Karpas-422 (cell line): ENCODE measurements at regions not wholly inside any gene's neighbourhood (a gene's known extent, or its start where the extent isn't known, plus 50 kb on each side); places are given as distances from the start of the nearest gene placed in this dataset.
A peak's percentile ranks its signal among the peaks of the same experiment; 100 is the strongest.

Source experiments
- DNase-seq: peaks from one replicate; pipeline ENCODE4 v3.0.0-alpha.2; 2015
- H2AFZ ChIP-seq: fragments of 200-600 bp; sonication (generic); 2 replicates; pipeline ENCODE4 v1.6.1; 2014; ENCODE audit warnings: antibody characterized with exemption, low read length, mixed read lengths
- H3K27ac ChIP-seq: fragments of 200-600 bp; sonication (generic); 2 replicates; pipeline ENCODE4 v1.5.1; 2014; ENCODE audit warnings: mild to moderate bottlenecking, low read length, moderate library complexity
- H3K27me3 ChIP-seq: fragments of 200-600 bp; sonication (generic); 2 replicates; pipeline ENCODE4 v1.6.1; 2014; ENCODE audit warnings: low read length, mixed read lengths
- H3K36me3 ChIP-seq: fragments of 200-600 bp; sonication (generic); 2 replicates; pipeline ENCODE4 v1.6.1; 2014; ENCODE audit warnings: low read length, mixed read lengths; ENCODE audit not compliant: insufficient read depth
- H3K4me1 ChIP-seq: fragments of 200-600 bp; sonication (generic); 2 replicates; pipeline ENCODE4 v1.6.1; 2014; ENCODE audit warnings: mild to moderate bottlenecking, low read length, mixed read lengths
- H3K4me2 ChIP-seq: fragments of 200-600 bp; sonication (generic); 2 replicates; pipeline ENCODE4 v1.6.1; 2014; ENCODE audit warnings: low read length, low read depth, mild to moderate bottlenecking; ENCODE audit not compliant: poor library complexity, severe bottlenecking
- H3K4me3 ChIP-seq: fragments of 200-600 bp; sonication (generic); 2 replicates; pipeline ENCODE4 v1.5.1; 2014; ENCODE audit warnings: mild to moderate bottlenecking, antibody characterized with exemption, low read length, mixed read lengths
- H3K79me2 ChIP-seq: fragments of 200-600 bp; sonication (generic); 2 replicates; pipeline ENCODE4 v1.6.1; 2014; ENCODE audit warnings: mild to moderate bottlenecking, low read length, mixed read lengths
- H3K9ac ChIP-seq: fragments of 200-600 bp; sonication (generic); 2 replicates; pipeline ENCODE4 v1.6.0; 2014; ENCODE audit warnings: low read length
- H3K9me2 ChIP-seq: fragments of 200-600 bp; sonication (generic), shearing (Covaris generic); replicated peaks from 2 replicates; pipeline ENCODE4 v1.6.0; 2014; ENCODE audit warnings: mild to moderate bottlenecking, low read length, moderate library complexity; ENCODE audit not compliant: insufficient read depth
- H3K9me3 ChIP-seq: fragments of 300-700, 200-600 bp; sonication (generic); 2 replicates; pipeline ENCODE4 v1.6.1; 2014; ENCODE audit warnings: low read length, mixed read lengths
- H4K20me1 ChIP-seq: fragments of 200-600 bp; sonication (generic); 2 replicates; pipeline ENCODE4 v1.6.1; 2014; ENCODE audit warnings: mild to moderate bottlenecking, antibody characterized with exemption, low read length, low read depth; ENCODE audit not compliant: insufficient read depth

DNA sequence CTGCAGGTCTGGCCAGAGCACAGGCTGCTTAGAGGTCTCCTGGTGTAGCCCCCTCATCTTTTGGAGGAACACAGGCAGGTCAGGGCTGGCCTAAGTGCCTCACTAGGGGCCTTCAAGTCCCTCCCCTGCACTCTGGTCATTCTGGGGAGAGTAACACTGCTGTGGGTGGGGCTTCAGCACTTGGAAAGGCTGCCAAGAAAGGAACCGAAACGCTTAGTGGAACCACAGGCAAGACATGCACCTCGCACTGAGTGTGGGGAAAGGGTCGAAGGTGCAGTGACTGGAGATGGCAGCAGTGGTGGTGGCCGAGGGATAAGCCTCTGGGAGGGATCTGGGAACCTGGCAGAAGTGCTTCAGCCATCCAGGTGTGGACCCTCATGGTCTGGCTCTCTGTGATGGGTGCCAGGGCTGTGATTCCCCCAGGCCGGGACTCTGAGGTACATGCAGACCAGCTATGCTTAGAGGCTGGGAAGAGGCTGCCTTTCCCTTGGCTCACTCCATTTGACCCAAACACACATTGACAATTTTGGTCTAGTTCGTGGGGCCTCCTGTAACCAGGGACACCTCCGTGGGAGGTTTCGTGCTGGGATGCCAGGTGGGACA, 182.9 kb upstream of the CSF3R start:
- DNase-seq: no peak
- no peak overlapping the region for H2AFZ ChIP-seq
- H3K27ac ChIP-seq: peak overlapping the region; percentile 66; the same call in 1 of the 2 replicates
- no peak overlapping the region for H3K4me3 ChIP-seq
- H3K9ac ChIP-seq: no peak overlapping the region
- H3K27me3 ChIP-seq: no peaks in the 10 kb centered on the region
- H3K9me2 ChIP-seq: no peaks in the 10 kb centered on the region
- H3K9me3 ChIP-seq: no peaks in the 10 kb centered on the region
- H3K4me2 ChIP-seq: no peak overlapping the region
- no peaks in the 10 kb centered on the region for H3K36me3 ChIP-seq
- H4K20me1 ChIP-seq: no peaks in the 10 kb centered on the region
- H3K79me2 ChIP-seq: no peaks in the 10 kb centered on the region
- peaks cover 44% of the 10 kb centered on the region for H3K4me1 ChIP-seq

DNA sequence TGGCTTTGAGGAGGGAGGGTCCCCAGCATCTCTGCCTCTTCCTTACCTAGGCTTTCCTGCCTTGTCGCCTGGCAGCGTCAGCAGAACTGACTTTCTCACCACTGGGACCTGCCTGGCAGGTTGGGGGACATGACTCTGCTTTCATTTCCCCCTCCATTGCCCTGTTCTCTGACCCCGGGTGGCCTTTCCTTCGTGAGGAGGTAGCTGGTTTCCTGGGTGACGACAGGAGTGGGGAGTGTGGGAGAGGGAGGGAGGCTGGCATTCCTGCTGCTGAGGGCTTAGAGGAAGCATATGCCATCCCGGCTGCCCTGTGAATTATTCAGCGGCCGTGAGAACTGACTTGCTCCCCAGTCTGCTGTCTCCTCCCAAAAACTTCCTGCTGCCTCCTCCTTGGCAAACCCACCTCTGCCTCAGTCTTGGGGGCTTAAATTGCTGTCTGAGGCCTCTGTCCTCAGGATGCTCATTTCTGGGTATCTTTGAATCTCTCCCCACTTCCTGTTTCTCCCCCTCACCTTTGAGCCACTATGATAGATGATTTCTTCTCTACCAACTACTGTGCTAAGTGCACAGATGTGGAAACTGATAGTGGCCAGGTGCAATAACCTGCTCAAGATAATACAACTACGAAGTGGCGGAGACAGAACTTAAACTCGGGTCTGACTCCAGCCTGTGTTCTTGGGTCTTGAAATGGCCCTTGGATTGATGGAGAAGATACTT, 182.0 kb upstream of the CSF3R start:
- no peaks in the 10 kb centered on the region for H3K9me3 ChIP-seq
- peaks cover 49% of the 10 kb centered on the region for H3K4me1 ChIP-seq
- no peaks in the 10 kb centered on the region for H4K20me1 ChIP-seq
- H3K79me2 ChIP-seq: no peaks in the 10 kb centered on the region
- DNase-seq: no peak
- no peak overlapping the region for H3K4me3 ChIP-seq
- peak overlapping the region; percentile 55 for H3K27ac ChIP-seq
- H3K9me2 ChIP-seq: no peaks in the 10 kb centered on the region
- no peaks in the 10 kb centered on the region for H3K36me3 ChIP-seq
- H2AFZ ChIP-seq: no peak overlapping the region
- H3K9ac ChIP-seq: peak overlapping the region; percentile 21; the same call in 1 of the 2 replicates
- no peaks in the 10 kb centered on the region for H3K27me3 ChIP-seq
- no peak overlapping the region for H3K4me2 ChIP-seq

DNA sequence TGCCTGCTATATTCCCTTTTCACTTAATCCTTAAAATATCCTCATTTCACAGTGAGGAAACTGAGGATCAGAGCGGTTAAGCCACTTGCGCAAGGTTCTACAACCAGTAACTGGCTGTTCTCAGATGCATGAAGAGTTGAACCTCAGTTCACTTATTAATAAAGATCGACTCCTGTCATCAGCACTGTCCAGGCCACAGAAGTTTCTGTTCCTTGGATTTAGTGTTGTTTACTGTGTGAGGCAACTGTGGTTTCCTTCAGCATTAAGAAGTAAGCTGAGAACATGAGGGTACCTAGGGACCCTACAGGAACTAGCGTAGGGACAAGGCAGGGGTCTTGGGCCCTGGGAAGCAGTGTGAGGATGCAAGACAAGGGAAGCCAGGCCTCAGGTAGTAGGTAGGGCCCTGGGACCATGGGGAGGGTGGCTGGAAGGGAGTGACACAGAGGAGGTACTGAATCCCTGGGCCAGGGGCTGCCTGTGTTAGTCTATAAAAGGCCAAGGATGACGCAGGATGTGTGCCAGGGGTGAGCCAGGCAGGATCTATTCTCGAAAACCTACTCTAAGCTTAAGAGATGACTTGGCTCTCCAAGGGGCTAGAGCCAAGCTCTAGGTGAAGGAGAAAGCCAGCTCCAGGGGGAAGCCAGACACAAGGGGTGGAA, 181.2 kb upstream of the CSF3R start:
- Histone ChIP-seq H3K4me3 (no peak overlapping the region), H3K4me1 (peaks cover 51% of the 10 kb centered on the region), H3K36me3 (no peaks in the 10 kb centered on the region), H3K9ac (peak overlapping the region; percentile 21; the same call in 1 of the 2 replicates), H4K20me1 (no peaks in the 10 kb centered on the region), H3K79me2 (no peaks in the 10 kb centered on the region), H3K9me3 (no peaks in the 10 kb centered on the region), H3K4me2 (no peak overlapping the region), H3K27ac (peak overlapping the region; percentile 55), H3K9me2 (no peaks in the 10 kb centered on the region), H3K27me3 (no peaks in the 10 kb centered on the region), H2AFZ (no peak overlapping the region)
- DNase-seq: no peak

DNA sequence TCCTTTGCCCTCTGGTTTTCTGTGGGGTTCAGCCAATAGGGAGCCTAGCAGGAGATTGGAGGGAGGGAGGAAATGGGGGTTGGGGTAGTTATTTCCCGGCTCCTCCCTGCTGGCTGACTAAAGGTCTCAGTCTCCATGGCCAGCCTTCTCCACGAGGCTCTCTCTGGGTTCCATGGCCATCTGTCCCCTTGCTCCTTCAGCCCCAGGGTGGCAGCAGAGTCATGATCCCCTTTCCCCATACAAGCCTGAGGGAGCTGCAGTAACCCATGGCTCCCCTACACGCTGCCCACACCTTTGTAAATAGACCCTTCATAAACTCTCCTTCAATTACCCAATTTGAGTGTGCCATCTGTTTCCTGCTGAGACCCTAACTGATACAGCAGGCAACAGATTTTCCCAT, 176.1 kb upstream of the CSF3R start:
- Histone ChIP-seq H3K27me3 (no peaks in the 10 kb centered on the region), H3K27ac (0 out of 2 replicates have a peak overlapping the region, but pooled peaks have one; percentile 62), H3K9me2 (no peaks in the 10 kb centered on the region), H3K4me1 (peaks cover 70% of the 10 kb centered on the region), H3K4me3 (no peak overlapping the region), H3K9ac (peak overlapping the region; percentile 18; the same call in 1 of the 2 replicates), H3K4me2 (no peak overlapping the region), H2AFZ (no peak overlapping the region), H3K9me3 (no peaks in the 10 kb centered on the region), H3K36me3 (no peaks in the 10 kb centered on the region), H3K79me2 (no peaks in the 10 kb centered on the region), H4K20me1 (no peaks in the 10 kb centered on the region)
- DNase-seq: no peak

DNA sequence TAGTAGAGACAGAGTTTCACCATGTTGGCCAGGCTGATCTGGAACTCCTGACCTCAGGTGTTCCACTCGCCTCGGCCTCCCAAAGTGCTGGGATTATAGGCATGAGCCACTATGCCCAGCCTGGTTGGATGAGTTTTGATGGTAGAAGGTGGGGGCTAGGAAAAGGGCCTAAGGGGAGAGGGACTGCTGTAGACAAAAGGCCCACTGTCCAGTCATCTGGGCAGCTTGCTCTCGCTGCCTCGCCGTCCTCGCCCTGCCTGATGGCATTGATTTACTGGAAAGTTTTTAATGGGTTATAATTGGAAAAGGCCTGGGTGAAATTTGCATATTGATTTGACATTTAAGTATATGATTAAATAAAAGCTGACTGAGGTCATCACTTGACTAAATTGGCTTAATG, 175.1 kb upstream of the CSF3R start:
- Histone ChIP-seq H3K4me1 (peaks cover 75% of the 10 kb centered on the region), H3K9ac (no peak overlapping the region), H3K79me2 (no peaks in the 10 kb centered on the region), H3K27me3 (no peaks in the 10 kb centered on the region), H3K9me2 (no peaks in the 10 kb centered on the region), H4K20me1 (no peaks in the 10 kb centered on the region), H2AFZ (no peak overlapping the region), H3K9me3 (no peaks in the 10 kb centered on the region), H3K36me3 (no peaks in the 10 kb centered on the region), H3K27ac (peak overlapping the region; percentile 94), H3K4me3 (no peak overlapping the region), H3K4me2 (no peak overlapping the region)
- no peak for DNase-seq

DNA sequence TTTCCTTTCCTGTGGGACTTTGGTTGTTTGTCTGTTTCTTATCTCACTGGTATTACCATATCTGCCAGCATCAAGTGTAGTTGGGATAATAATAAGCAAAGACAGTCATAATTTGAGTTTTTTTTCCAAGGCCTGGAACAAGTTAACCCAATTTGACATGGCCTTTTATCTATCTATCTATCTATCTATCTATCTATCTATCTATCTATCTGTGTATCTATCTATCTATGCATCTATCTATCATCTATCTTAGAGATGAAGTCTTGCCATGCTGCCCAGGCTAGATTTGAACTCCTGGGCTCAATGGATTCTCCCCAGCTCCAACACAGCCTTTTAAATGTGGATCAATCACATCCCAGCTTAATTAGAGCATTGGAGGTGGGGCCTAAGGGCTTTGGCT, 174.1 kb upstream of the CSF3R start:
- no peak overlapping the region for H2AFZ ChIP-seq
- no peaks in the 10 kb centered on the region for H3K79me2 ChIP-seq
- H3K27me3 ChIP-seq: no peaks in the 10 kb centered on the region
- H3K4me3 ChIP-seq: no peak overlapping the region
- no peaks in the 10 kb centered on the region for H3K36me3 ChIP-seq
- H4K20me1 ChIP-seq: no peaks in the 10 kb centered on the region
- H3K4me1 ChIP-seq: peaks cover 84% of the 10 kb centered on the region
- H3K9ac ChIP-seq: 0 out of 2 replicates have a peak overlapping the region, but pooled peaks have one; percentile 14
- DNase-seq: no peak
- H3K4me2 ChIP-seq: no peak overlapping the region
- peak overlapping the region; percentile 94 for H3K27ac ChIP-seq
- H3K9me2 ChIP-seq: no peaks in the 10 kb centered on the region
- H3K9me3 ChIP-seq: no peaks in the 10 kb centered on the region

DNA sequence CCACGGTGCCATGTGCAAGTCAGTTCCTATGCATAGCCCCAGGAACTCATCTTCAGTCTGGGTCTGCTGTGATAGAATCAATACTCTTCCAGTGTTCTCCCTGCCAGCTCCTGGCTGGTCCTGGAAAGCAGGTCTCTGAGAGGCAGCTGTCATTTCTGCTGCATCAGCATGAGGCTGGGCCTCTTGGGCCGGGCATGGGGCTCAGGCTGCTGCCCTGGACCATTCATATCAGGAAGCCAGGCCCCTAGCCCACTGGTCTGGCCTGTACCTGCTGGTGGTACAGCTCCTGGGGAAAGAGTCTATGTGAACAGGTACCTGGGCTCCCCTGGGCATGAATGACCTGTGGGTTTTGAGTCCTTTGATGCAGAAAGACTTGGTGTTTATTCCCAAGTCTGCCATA, 173.6 kb upstream of the CSF3R start:
- no peaks in the 10 kb centered on the region for H4K20me1 ChIP-seq
- no peak overlapping the region for H3K4me3 ChIP-seq
- H3K36me3 ChIP-seq: no peaks in the 10 kb centered on the region
- H2AFZ ChIP-seq: no peak overlapping the region
- no peaks in the 10 kb centered on the region for H3K79me2 ChIP-seq
- H3K4me1 ChIP-seq: peaks cover 85% of the 10 kb centered on the region
- H3K4me2 ChIP-seq: no peak overlapping the region
- H3K9ac ChIP-seq: peak overlapping the region; percentile 59
- H3K27ac ChIP-seq: peak overlapping the region; percentile 94
- no peaks in the 10 kb centered on the region for H3K27me3 ChIP-seq
- H3K9me2 ChIP-seq: no peaks in the 10 kb centered on the region
- DNase-seq: no peak
- no peaks in the 10 kb centered on the region for H3K9me3 ChIP-seq

DNA sequence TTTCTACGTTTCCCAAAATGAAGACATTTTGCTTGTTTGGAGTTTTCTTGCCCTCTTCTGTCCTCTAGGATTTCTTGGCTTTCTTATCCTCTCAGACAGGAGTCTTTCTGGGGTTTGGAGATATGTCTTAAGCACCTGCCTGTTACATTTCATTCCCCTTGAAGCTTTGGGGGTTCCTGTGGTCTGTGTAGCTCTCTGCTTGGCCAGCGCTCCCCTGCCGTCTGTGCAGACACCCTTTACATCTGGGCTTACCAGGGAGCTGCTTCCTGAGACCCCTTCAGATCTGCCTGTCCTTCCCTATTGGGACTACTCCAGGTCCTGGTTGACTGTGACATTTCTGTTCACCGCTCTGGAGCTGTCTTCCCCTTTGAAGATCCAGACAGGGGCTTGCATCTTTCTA, 171.9 kb upstream of the CSF3R start:
- DNase-seq: peak; percentile 54
- peak overlapping the region; percentile 53 for H3K4me2 ChIP-seq
- H4K20me1 ChIP-seq: no peaks in the 10 kb centered on the region
- H3K9me3 ChIP-seq: no peaks in the 10 kb centered on the region
- H3K4me1 ChIP-seq: peaks cover 78% of the 10 kb centered on the region
- peak overlapping the region; percentile 68 for H3K9ac ChIP-seq
- H3K79me2 ChIP-seq: no peaks in the 10 kb centered on the region
- H3K27ac ChIP-seq: peak overlapping the region; percentile 96
- no peak overlapping the region for H2AFZ ChIP-seq
- H3K4me3 ChIP-seq: peak overlapping the region; percentile 17; the same call in 1 of the 2 replicates
- H3K9me2 ChIP-seq: no peaks in the 10 kb centered on the region
- H3K27me3 ChIP-seq: no peaks in the 10 kb centered on the region
- no peaks in the 10 kb centered on the region for H3K36me3 ChIP-seq
